GM23248 (cell line): ENCODE measurements at regions not wholly inside any gene's neighbourhood (a gene's known extent, or its start where the extent isn't known, plus 50 kb on each side); places are given as distances from the start of the nearest gene placed in this dataset.

Experiments used
- EZH2 ChIP-seq: fragments of 200-600 bp; sonication (generic); IDR thresholded peaks from 2 replicates; pipeline ENCODE4 v1.6.1; 2018; ENCODE audit warnings: antibody characterized with exemption, mild to moderate bottlenecking; ENCODE audit not compliant: insufficient read depth, poor library complexity, severe bottlenecking
- EZH2phosphoT487 ChIP-seq: fragments of 200-600 bp; sonication (generic); IDR thresholded peaks from 2 replicates; pipeline ENCODE4 v1.6.1; 2018; ENCODE audit warnings: antibody characterized with exemption, moderate library complexity, mild to moderate bottlenecking, low read depth; ENCODE audit not compliant: insufficient read depth

DNA sequence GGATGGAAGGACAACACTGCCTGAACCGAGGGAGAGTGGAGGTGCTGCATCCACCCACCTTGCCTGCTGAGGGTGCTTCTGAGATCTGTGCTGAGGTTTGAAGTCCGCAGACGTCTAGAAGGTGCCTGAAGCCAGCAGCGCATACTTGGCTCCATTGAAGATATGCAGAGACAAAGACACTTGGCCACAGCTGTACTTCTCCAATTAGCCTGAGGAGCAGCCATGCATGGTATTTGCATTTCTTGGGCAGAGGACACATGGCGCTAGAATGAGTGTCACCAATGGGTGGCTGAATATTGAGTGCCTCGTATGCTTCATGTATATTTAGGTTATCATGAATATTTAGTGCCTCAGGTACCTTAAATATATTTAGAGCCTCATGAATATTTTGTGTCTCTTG is 128.7 kb upstream of the ATP6AP2 start:
- TF ChIP-seq EZH2phosphoT487 (no peak), EZH2 (no peak)
